ENCODE measurements at regions not wholly inside any gene's neighbourhood (a gene's known extent, or its start where the extent isn't known, plus 50 kb on each side); places are given as distances from the start of the nearest gene placed in this dataset.

GRCh38 chr2:195477996-195478382 is 179.0 kb upstream of the SLC39A10 start:
- DNase-seq (no peak), FAIRE-seq (no peak)
- H3K4me1 ChIP-seq (ENCODE audit: control insufficient read depth in 3 of 3, insufficient read depth in 2 of 3, low read depth in 1 of 3, low read length in 2 of 3), result no peaks in the 10 kb centered on the region

GRCh38 chr2:195477248-195477995 is 179.6 kb upstream of the SLC39A10 start:
- DNase-seq (no peak), FAIRE-seq (no peak)
- no peaks in the 10 kb centered on the region for H3K9me3 ChIP-seq (ENCODE audit: control insufficient read depth in 2 of 2, insufficient read depth in 1 of 2, low read depth in 1 of 2, low read length in 1 of 2)
- no peak overlapping the region for H3K27ac ChIP-seq (ENCODE audit: low read depth in 1 of 3, low read length in 2 of 3)
- no peaks in the 10 kb centered on the region for H3K4me1 ChIP-seq (ENCODE audit: control insufficient read depth in 3 of 3, insufficient read depth in 2 of 3, low read depth in 1 of 3, low read length in 2 of 3)
- no peak overlapping the region for H3K4me3 ChIP-seq (ENCODE audit: low read depth in 1 of 3, low read length in 3 of 3)
- 75 to 82% (median 79%) methylated on average over 2 of the region's 2 CpGs for WGBS, 3 donors
- no peaks in the 10 kb centered on the region for H3K36me3 ChIP-seq (ENCODE audit: control insufficient read depth in 3 of 3, insufficient read depth in 2 of 3, low read depth in 1 of 3, low read length in 3 of 3)
- no peaks in the 10 kb centered on the region for H3K27me3 ChIP-seq (ENCODE audit: control insufficient read depth in 3 of 3, insufficient read depth in 3 of 3, low read length in 3 of 3)

More at GRCh38 chr2:195477996-195478382, 179.0 kb upstream of the SLC39A10 start:
- Histone ChIP-seq H3K27ac (ENCODE audit: low read depth in 1 of 3, low read length in 2 of 3) (no peak overlapping the region), H3K27me3 (ENCODE audit: control insufficient read depth in 3 of 3, insufficient read depth in 3 of 3, low read length in 3 of 3) (no peaks in the 10 kb centered on the region), H3K4me3 (ENCODE audit: low read depth in 1 of 3, low read length in 3 of 3) (no peak overlapping the region), H3K36me3 (ENCODE audit: control insufficient read depth in 3 of 3, insufficient read depth in 2 of 3, low read depth in 1 of 3, low read length in 3 of 3) (no peaks in the 10 kb centered on the region), H3K9me3 (ENCODE audit: control insufficient read depth in 2 of 2, insufficient read depth in 1 of 2, low read depth in 1 of 2, low read length in 1 of 2) (no peaks in the 10 kb centered on the region)

- no peak overlapping the region for H3K4me3 ChIP-seq (ENCODE audit: low read depth in 1 of 3, low read length in 3 of 3)
- H3K4me1 ChIP-seq (ENCODE audit: control insufficient read depth in 3 of 3, insufficient read depth in 2 of 3, low read depth in 1 of 3, low read length in 2 of 3), result no peaks in the 10 kb centered on the region
- no peaks in the 10 kb centered on the region for H3K27me3 ChIP-seq (ENCODE audit: control insufficient read depth in 3 of 3, insufficient read depth in 3 of 3, low read length in 3 of 3)
- H3K36me3 ChIP-seq (ENCODE audit: control insufficient read depth in 3 of 3, insufficient read depth in 2 of 3, low read depth in 1 of 3, low read length in 3 of 3), result no peaks in the 10 kb centered on the region
- H3K9me3 ChIP-seq (ENCODE audit: control insufficient read depth in 2 of 2, insufficient read depth in 1 of 2, low read depth in 1 of 2, low read length in 1 of 2), result no peaks in the 10 kb centered on the region
- DNase-seq (no peak), FAIRE-seq (no peak)
- WGBS, 3 donors, result 70 to 83% (median 78%) methylated on average over 5 of the region's 5 CpGs
- no peak overlapping the region for H3K27ac ChIP-seq (ENCODE audit: low read depth in 1 of 3, low read length in 2 of 3)
Measured at GRCh38 chr2:195475336-195475735, 181.7 kb upstream of the SLC39A10 start.

- Histone ChIP-seq H3K4me3 (ENCODE audit: low read depth in 1 of 3, low read length in 3 of 3) (no peak overlapping the region), H3K27ac (ENCODE audit: low read depth in 1 of 3, low read length in 2 of 3) (no peak overlapping the region), H3K4me1 (ENCODE audit: control insufficient read depth in 3 of 3, insufficient read depth in 2 of 3, low read depth in 1 of 3, low read length in 2 of 3) (no peaks in the 10 kb centered on the region), H3K27me3 (ENCODE audit: control insufficient read depth in 3 of 3, insufficient read depth in 3 of 3, low read length in 3 of 3) (no peaks in the 10 kb centered on the region), H3K36me3 (ENCODE audit: control insufficient read depth in 3 of 3, insufficient read depth in 2 of 3, low read depth in 1 of 3, low read length in 3 of 3) (no peaks in the 10 kb centered on the region), H3K9me3 (ENCODE audit: control insufficient read depth in 2 of 2, insufficient read depth in 1 of 2, low read depth in 1 of 2, low read length in 1 of 2) (no peaks in the 10 kb centered on the region)
- FAIRE-seq (no peak), DNase-seq (no peak)
- 88 to 95% (median 93%) methylated on average over 6 of the region's 6 CpGs for WGBS, 3 donors
Measured at GRCh38 chr2:195473862-195474261, 183.2 kb upstream of the SLC39A10 start.

- Histone ChIP-seq H3K4me3 (ENCODE audit: low read depth in 1 of 3, low read length in 3 of 3) (no peak overlapping the region), H3K4me1 (ENCODE audit: control insufficient read depth in 3 of 3, insufficient read depth in 2 of 3, low read depth in 1 of 3, low read length in 2 of 3) (no peaks in the 10 kb centered on the region), H3K36me3 (ENCODE audit: control insufficient read depth in 3 of 3, insufficient read depth in 2 of 3, low read depth in 1 of 3, low read length in 3 of 3) (no peaks in the 10 kb centered on the region), H3K27ac (ENCODE audit: low read depth in 1 of 3, low read length in 2 of 3) (no peak overlapping the region), H3K27me3 (ENCODE audit: control insufficient read depth in 3 of 3, insufficient read depth in 3 of 3, low read length in 3 of 3) (no peaks in the 10 kb centered on the region), H3K9me3 (ENCODE audit: control insufficient read depth in 2 of 2, insufficient read depth in 1 of 2, low read depth in 1 of 2, low read length in 1 of 2) (no peaks in the 10 kb centered on the region)
- FAIRE-seq (no peak), DNase-seq (no peak)
- 70 to 90% (median 84%) methylated on average over 3 of the region's 3 CpGs for WGBS, 3 donors
Measured at GRCh38 chr2:195472501-195473234, 184.4 kb upstream of the SLC39A10 start.

- Histone ChIP-seq H3K36me3 (ENCODE audit: control insufficient read depth in 3 of 3, insufficient read depth in 2 of 3, low read depth in 1 of 3, low read length in 3 of 3) (no peaks in the 10 kb centered on the region), H3K9me3 (ENCODE audit: control insufficient read depth in 2 of 2, insufficient read depth in 1 of 2, low read depth in 1 of 2, low read length in 1 of 2) (no peaks in the 10 kb centered on the region), H3K4me3 (ENCODE audit: low read depth in 1 of 3, low read length in 3 of 3) (no peak overlapping the region), H3K4me1 (ENCODE audit: control insufficient read depth in 3 of 3, insufficient read depth in 2 of 3, low read depth in 1 of 3, low read length in 2 of 3) (no peaks in the 10 kb centered on the region), H3K27ac (ENCODE audit: low read depth in 1 of 3, low read length in 2 of 3) (no peak overlapping the region), H3K27me3 (ENCODE audit: control insufficient read depth in 3 of 3, insufficient read depth in 3 of 3, low read length in 3 of 3) (no peaks in the 10 kb centered on the region)
- FAIRE-seq (no peak), DNase-seq (no peak)
- WGBS, 3 donors, result 74 to 84% (median 83%) methylated on average over 4 of the region's 4 CpGs
Measured at GRCh38 chr2:195471807-195472206, 185.2 kb upstream of the SLC39A10 start.

- DNase-seq (no peak), FAIRE-seq (no peak)
- no peaks in the 10 kb centered on the region for H3K27me3 ChIP-seq (ENCODE audit: control insufficient read depth in 3 of 3, insufficient read depth in 3 of 3, low read length in 3 of 3)
- H3K4me3 ChIP-seq (ENCODE audit: low read depth in 1 of 3, low read length in 3 of 3), result no peak overlapping the region
- no peaks in the 10 kb centered on the region for H3K36me3 ChIP-seq (ENCODE audit: control insufficient read depth in 3 of 3, insufficient read depth in 2 of 3, low read depth in 1 of 3, low read length in 3 of 3)
- 70 to 82% (median 77%) methylated on average over 2 of the region's 2 CpGs for WGBS, 3 donors
- no peaks in the 10 kb centered on the region for H3K4me1 ChIP-seq (ENCODE audit: control insufficient read depth in 3 of 3, insufficient read depth in 2 of 3, low read depth in 1 of 3, low read length in 2 of 3)
- H3K27ac ChIP-seq (ENCODE audit: low read depth in 1 of 3, low read length in 2 of 3), result no peak overlapping the region
- H3K9me3 ChIP-seq (ENCODE audit: control insufficient read depth in 2 of 2, insufficient read depth in 1 of 2, low read depth in 1 of 2, low read length in 1 of 2), result no peaks in the 10 kb centered on the region
Measured at GRCh38 chr2:195471163-195471562, 185.9 kb upstream of the SLC39A10 start.

GRCh38 chr2:195470622-195471021 is 186.4 kb upstream of the SLC39A10 start:
- DNase-seq (no peak), FAIRE-seq (no peak)
- Histone ChIP-seq H3K36me3 (ENCODE audit: control insufficient read depth in 3 of 3, insufficient read depth in 2 of 3, low read depth in 1 of 3, low read length in 3 of 3) (no peaks in the 10 kb centered on the region), H3K9me3 (ENCODE audit: control insufficient read depth in 2 of 2, insufficient read depth in 1 of 2, low read depth in 1 of 2, low read length in 1 of 2) (no peaks in the 10 kb centered on the region), H3K4me3 (ENCODE audit: low read depth in 1 of 3, low read length in 3 of 3) (no peak overlapping the region), H3K27me3 (ENCODE audit: control insufficient read depth in 3 of 3, insufficient read depth in 3 of 3, low read length in 3 of 3) (no peaks in the 10 kb centered on the region), H3K27ac (ENCODE audit: low read depth in 1 of 3, low read length in 2 of 3) (no peak overlapping the region), H3K4me1 (ENCODE audit: control insufficient read depth in 3 of 3, insufficient read depth in 2 of 3, low read depth in 1 of 3, low read length in 2 of 3) (no peaks in the 10 kb centered on the region)

Measured in small intestine (tissue), 7 donors.